Mesenchymal stem cell (in vitro differentiated cells and primary cell): ENCODE measurements at regions not wholly inside any gene's neighbourhood (a gene's known extent, or its start where the extent isn't known, plus 50 kb on each side); places are given as distances from the start of the nearest gene placed in this dataset.
"Not testable (repeated sequence)": the region's sequence is repeated elsewhere in the genome, so short reads cannot be mapped to it uniquely, and the experiment has no call there.

ENCODE experiments used
- DNase-seq: peaks from one replicate; pipeline ENCODE4 v3.0.0-alpha.2; 2013
- H2AFZ ChIP-seq: one replicate; pipeline ENCODE4 v1.6.1; 2013; ENCODE audit warnings: low read depth, mild to moderate bottlenecking, control low read depth, inconsistent platforms, low read length, moderate library complexity
- H2AK5ac ChIP-seq: 2 replicates; pipeline ENCODE4 v1.6.1; 2013; ENCODE audit warnings: low read length, moderate library complexity, mild to moderate bottlenecking, inconsistent platforms; ENCODE audit not compliant: severe bottlenecking
- H2BK120ac ChIP-seq: one replicate; pipeline ENCODE4 v1.6.1; 2013; ENCODE audit warnings: low read depth, mild to moderate bottlenecking, inconsistent platforms, low read length, moderate library complexity
- H2BK12ac ChIP-seq, 2 experiments: one replicate each; pipeline ENCODE4 v1.6.1; 2013; ENCODE audit warnings: inconsistent platforms in 2 of 2, low read length in 2 of 2, mild to moderate bottlenecking in 2 of 2, moderate library complexity in 2 of 2, control low read depth in 1 of 2
- H2BK15ac ChIP-seq: one replicate; pipeline ENCODE4 v1.6.1; 2013; ENCODE audit warnings: mild to moderate bottlenecking, low read depth, inconsistent platforms; ENCODE audit not compliant: poor library complexity, severe bottlenecking
- H2BK5ac ChIP-seq: 2 replicates; pipeline ENCODE4 v1.6.1; 2013; ENCODE audit warnings: low read depth, mild to moderate bottlenecking, low read length, control low read depth, inconsistent platforms; ENCODE audit not compliant: poor library complexity, severe bottlenecking
- H3K14ac ChIP-seq, 2 experiments: one replicate each; pipeline ENCODE4 v1.6.1; 2013; ENCODE audit warnings: inconsistent platforms in 2 of 2, low read length in 2 of 2, control low read depth in 1 of 2, mild to moderate bottlenecking in 1 of 2, moderate library complexity in 1 of 2
- H3K18ac ChIP-seq, 2 experiments: one replicate each; pipeline ENCODE4 v1.6.1; 2013; ENCODE audit warnings: inconsistent platforms in 2 of 2, low read length in 2 of 2, control low read depth in 1 of 2, low read depth in 1 of 2, mild to moderate bottlenecking in 1 of 2
- H3K23ac ChIP-seq, 2 experiments: one replicate each; pipeline ENCODE4 v1.6.1; 2013; ENCODE audit warnings: inconsistent platforms in 2 of 2, low read length in 2 of 2, mild to moderate bottlenecking in 2 of 2, moderate library complexity in 2 of 2, control low read depth in 1 of 2
- H3K27ac ChIP-seq: 2 replicates; pipeline ENCODE4 v1.5.1; 2013; ENCODE audit warnings: mild to moderate bottlenecking, moderate library complexity, low read length, control low read depth, inconsistent platforms; ENCODE audit not compliant: poor library complexity, severe bottlenecking
- H3K27me3 ChIP-seq, 2 experiments: 2 replicates each; pipeline versions ENCODE4 v1.6.1 to v1.7.0; 2013; ENCODE audit warnings: low read length in 2 of 2, mild to moderate bottlenecking in 2 of 2, moderate library complexity in 2 of 2, control low read depth in 1 of 2, inconsistent platforms in 1 of 2; ENCODE audit not compliant: control insufficient read depth in 1 of 2, insufficient read depth in 1 of 2
- H3K36me3 ChIP-seq, 2 experiments: 2 replicates each; pipeline versions ENCODE4 v1.6.1 to v1.7.0; 2013; ENCODE audit warnings: low read length in 2 of 2, control low read depth in 1 of 2, inconsistent platforms in 1 of 2, low read depth in 1 of 2, mild to moderate bottlenecking in 1 of 2; ENCODE audit not compliant: insufficient read depth in 2 of 2, control insufficient read depth in 1 of 2
- H3K4ac ChIP-seq, 2 experiments: one replicate each; pipeline ENCODE4 v1.6.1; 2013; ENCODE audit warnings: inconsistent platforms in 2 of 2, low read length in 2 of 2, mild to moderate bottlenecking in 2 of 2, moderate library complexity in 2 of 2, control low read depth in 1 of 2, low read depth in 1 of 2
- H3K4me1 ChIP-seq: 2 replicates; pipeline ENCODE4 v1.6.1; 2013; ENCODE audit warnings: low read depth, low read length, control low read depth; ENCODE audit not compliant: control insufficient read depth, insufficient read depth
- H3K4me2 ChIP-seq: 2 replicates; pipeline ENCODE4 v1.6.1; 2013; ENCODE audit warnings: low read length, mild to moderate bottlenecking, inconsistent platforms; ENCODE audit not compliant: poor library complexity, severe bottlenecking
- H3K4me3 ChIP-seq, 2 experiments: 2 replicates each; pipeline versions ENCODE4 v1.5.1 to v1.7.0; 2013; ENCODE audit warnings: low read length in 2 of 2, mild to moderate bottlenecking in 2 of 2, control low read depth in 1 of 2, low read depth in 1 of 2; ENCODE audit not compliant: insufficient read depth in 1 of 2
- H3K79me1 ChIP-seq: replicated peaks from 2 replicates; pipeline ENCODE4 v1.6.1; 2013; ENCODE audit warnings: mild to moderate bottlenecking, control low read depth, low read length, inconsistent platforms; ENCODE audit not compliant: poor library complexity, severe bottlenecking
- H3K9ac ChIP-seq: 2 replicates; pipeline ENCODE4 v1.7.0; 2013; ENCODE audit warnings: mild to moderate bottlenecking, low read length, moderate library complexity
- H3K9me3 ChIP-seq: 2 replicates; pipeline ENCODE4 v1.7.0; 2013; ENCODE audit warnings: mild to moderate bottlenecking, low read length; ENCODE audit not compliant: control insufficient read depth
- H4K8ac ChIP-seq: one replicate; pipeline ENCODE4 v1.6.1; 2013; ENCODE audit warnings: inconsistent platforms, mild to moderate bottlenecking, low read length, moderate library complexity
- H4K91ac ChIP-seq: one replicate; pipeline ENCODE4 v1.6.1; 2013; ENCODE audit warnings: mild to moderate bottlenecking, low read length, inconsistent platforms
- WGBS: methylation state at CpG from one replicate; pipeline ENCODE4 v1.1.7; 2013; ENCODE audit warnings: mixed read lengths; 5-methylcytosine and 5-hydroxymethylcytosine counted together

GRCh38 chr17:13099926-13100325, 82.1 kb upstream of the ELAC2 start:
- H2BK12ac ChIP-seq, result no peak overlapping the region
- no peaks in the 10 kb centered on the region for H3K9me3 ChIP-seq
- no peak overlapping the region for H4K91ac ChIP-seq
- no peak overlapping the region for H3K4ac ChIP-seq
- no peak overlapping the region for H3K14ac ChIP-seq
- no peak overlapping the region for H2AK5ac ChIP-seq
- H4K8ac ChIP-seq, result no peak overlapping the region
- H3K4me1 ChIP-seq, result no peaks in the 10 kb centered on the region
- H3K18ac ChIP-seq, result no peak overlapping the region
- H2AFZ ChIP-seq, result no peak overlapping the region
- no peak overlapping the region for H3K4me3 ChIP-seq
- 88% methylated on average over 9 of the region's 9 CpGs for WGBS
- no peak overlapping the region for H3K9ac ChIP-seq
- DNase-seq, result no peak
- no peak overlapping the region for H2BK120ac ChIP-seq
- no peak overlapping the region for H2BK15ac ChIP-seq
- no peak overlapping the region for H2BK5ac ChIP-seq
- H3K36me3 ChIP-seq, result no peaks in the 10 kb centered on the region
- no peak overlapping the region for H3K4me2 ChIP-seq
- H3K23ac ChIP-seq, result no peak overlapping the region
- peaks cover 0 to 4% of the 10 kb centered on the region in 2 experiments for H3K27me3 ChIP-seq
- no peak overlapping the region for H3K27ac ChIP-seq
- H3K79me1 ChIP-seq, result no peaks in the 10 kb centered on the region

DNA sequence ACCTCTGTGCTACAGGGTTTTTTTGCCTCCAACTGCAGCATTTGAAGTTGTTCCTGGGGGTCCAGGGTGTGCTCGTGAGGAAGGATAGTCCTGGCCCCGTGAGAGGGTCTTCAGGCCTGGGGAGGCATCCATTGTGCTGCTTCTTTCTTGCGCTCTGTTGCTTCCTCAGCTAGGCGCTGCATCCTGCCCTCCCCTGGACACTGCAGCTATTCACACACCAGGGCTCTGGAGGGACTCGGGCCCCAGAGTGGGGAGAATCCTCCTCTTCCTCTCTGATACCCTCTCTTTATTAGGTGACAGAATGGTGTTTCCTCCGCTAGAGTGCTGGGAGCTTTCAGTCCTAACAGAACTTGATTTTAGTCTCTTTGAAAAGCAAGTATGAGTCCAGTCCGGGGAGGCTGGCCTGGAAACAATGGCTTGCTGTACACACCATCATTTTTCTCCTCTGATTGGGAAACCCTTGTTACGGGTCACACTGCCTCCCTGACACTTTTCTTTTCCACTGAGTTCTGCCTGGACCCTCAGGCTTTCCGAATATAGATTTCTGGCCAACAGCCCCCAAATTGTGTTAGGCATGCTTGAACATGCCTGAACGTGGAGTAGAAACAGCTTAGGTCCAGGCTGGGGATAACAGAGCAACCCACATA, 81.4 kb upstream of the ELAC2 start:
- H3K79me1 ChIP-seq, result no peaks in the 10 kb centered on the region
- 90% methylated on average over 10 of the region's 10 CpGs for WGBS
- no peak overlapping the region for H4K8ac ChIP-seq

DNA sequence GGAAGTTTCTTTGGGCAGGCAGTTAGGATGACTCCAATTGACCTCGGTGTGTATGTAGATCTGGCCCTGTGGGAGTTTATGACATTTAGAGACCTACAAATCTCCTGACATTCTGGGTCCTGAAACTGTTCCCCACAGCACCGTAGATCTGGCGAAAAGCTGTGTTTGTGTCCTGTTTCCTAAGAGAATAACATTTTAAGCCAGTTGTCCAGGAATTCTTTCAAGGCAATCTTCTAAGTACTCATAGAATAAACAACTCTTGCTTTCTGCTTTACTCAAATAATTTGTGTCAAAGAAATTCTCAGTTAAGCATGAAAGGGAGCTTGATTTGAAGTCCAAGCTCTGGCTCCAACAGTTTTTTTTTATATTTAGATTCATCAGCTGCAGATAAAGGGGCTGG, 78.5 kb upstream of the ELAC2 start:
- no peak overlapping the region for H2BK15ac ChIP-seq
- DNase-seq, result peak; percentile 2
- no peak overlapping the region for H3K27ac ChIP-seq
- no peak overlapping the region for H2BK12ac ChIP-seq
- no peak overlapping the region for H2BK120ac ChIP-seq
- no peak overlapping the region for H4K8ac ChIP-seq
- no peak overlapping the region for H2AK5ac ChIP-seq
- no peak overlapping the region for H2BK5ac ChIP-seq
- H3K9me3 ChIP-seq, result no peaks in the 10 kb centered on the region
- no peak overlapping the region for H3K4me2 ChIP-seq
- H3K4me1 ChIP-seq, result no peaks in the 10 kb centered on the region
- no peak overlapping the region for H3K4ac ChIP-seq
- no peak overlapping the region for H4K91ac ChIP-seq
- H3K18ac ChIP-seq, result no peak overlapping the region
- H3K27me3 ChIP-seq, result peaks cover 0 to 22% of the 10 kb centered on the region in 2 experiments
- no peak overlapping the region for H3K4me3 ChIP-seq
- no peak overlapping the region for H3K23ac ChIP-seq
- WGBS, result 0% methylated on average over 2 of the region's 3 CpGs
- no peaks in the 10 kb centered on the region for H3K79me1 ChIP-seq
- H3K36me3 ChIP-seq, result no peaks in the 10 kb centered on the region
- no peak overlapping the region for H3K9ac ChIP-seq
- no peak overlapping the region for H3K14ac ChIP-seq
- no peak overlapping the region for H2AFZ ChIP-seq

More for the DNA sequence above, 81.4 kb upstream of the ELAC2 start:
- Histone ChIP-seq H3K23ac (no peak overlapping the region), H3K4me1 (no peaks in the 10 kb centered on the region), H2BK15ac (no peak overlapping the region), H4K91ac (no peak overlapping the region), H3K27ac (no peak overlapping the region), H2AFZ (no peak overlapping the region), H2BK5ac (no peak overlapping the region), H3K4me2 (no peak overlapping the region), H2BK120ac (no peak overlapping the region), H3K36me3 (no peaks in the 10 kb centered on the region), H2BK12ac (no peak overlapping the region), H3K4me3 (no peak overlapping the region), H3K4ac (no peak overlapping the region), H2AK5ac (no peak overlapping the region), H3K27me3 (peaks cover 0 to 7% of the 10 kb centered on the region in 2 experiments), H3K14ac (no peak overlapping the region), H3K9ac (no peak overlapping the region), H3K9me3 (no peaks in the 10 kb centered on the region), H3K18ac (no peak overlapping the region)
- DNase-seq, result no peak

GRCh38 chr17:13092010-13092409, 74.2 kb upstream of the ELAC2 start:
- WGBS, result 82% methylated on average over 4 of the region's 5 CpGs
- not testable (repeated sequence) for H3K36me3 ChIP-seq, H3K9me3 ChIP-seq

More at GRCh38 chr17:13092010-13092409, 74.2 kb upstream of the ELAC2 start:
- H3K9ac ChIP-seq, H3K79me1 ChIP-seq, H2AFZ ChIP-seq, H3K4me1 ChIP-seq, H2AK5ac ChIP-seq, H3K4ac ChIP-seq, H2BK15ac ChIP-seq, H3K14ac ChIP-seq, H2BK120ac ChIP-seq, H3K23ac ChIP-seq, DNase-seq, H4K91ac ChIP-seq, H2BK12ac ChIP-seq, H3K27ac ChIP-seq, H3K4me2 ChIP-seq, H3K18ac ChIP-seq, H3K4me3 ChIP-seq, H4K8ac ChIP-seq, H2BK5ac ChIP-seq: not testable (repeated sequence)
- H3K27me3 ChIP-seq, result peaks cover 0 to 22% of the 10 kb centered on the region in 2 experiments
